KMS-11 (cell line): ENCODE measurements at regions not wholly inside any gene's neighbourhood (a gene's known extent, or its start where the extent isn't known, plus 50 kb on each side); places are given as distances from the start of the nearest gene placed in this dataset.

Experiments used
- H2AFZ ChIP-seq: fragments of 200-600 bp; sonication (generic); 2 replicates; pipeline ENCODE4 v1.6.1; 2016; ENCODE audit warnings: antibody characterized with exemption, mixed run types, low read depth
- H3K27ac ChIP-seq: fragments of 200-600 bp; sonication (generic); 2 replicates; pipeline ENCODE4 v1.6.1; 2016; ENCODE audit warnings: mild to moderate bottlenecking, mixed run types
- H3K27me3 ChIP-seq: fragments of 200-600 bp; sonication (generic); 2 replicates; pipeline ENCODE4 v1.6.1; 2017; ENCODE audit warnings: mild to moderate bottlenecking, low read depth, mixed run types, moderate library complexity; ENCODE audit not compliant: insufficient read depth
- H3K36me3 ChIP-seq: fragments of 200-600 bp; sonication (generic); 2 replicates; pipeline ENCODE4 v1.6.1; 2017; ENCODE audit warnings: mild to moderate bottlenecking, mixed run types; ENCODE audit not compliant: insufficient read depth
- H3K4me1 ChIP-seq: fragments of 200-600 bp; sonication (generic); 2 replicates; pipeline ENCODE4 v1.6.1; 2016; ENCODE audit warnings: mild to moderate bottlenecking, low read depth, mixed run types; ENCODE audit not compliant: poor library complexity, severe bottlenecking
- H3K4me2 ChIP-seq: fragments of 200-600 bp; sonication (generic); 2 replicates; pipeline ENCODE4 v1.7.0; 2016; ENCODE audit warnings: mild to moderate bottlenecking, mixed run types
- H3K4me3 ChIP-seq: fragments of 200-600 bp; sonication (generic); IDR thresholded peaks from 2 replicates; pipeline ENCODE4 v1.6.1; 2017; ENCODE audit warnings: low read depth, low read length, mixed read lengths; ENCODE audit not compliant: insufficient read depth
- H3K79me2 ChIP-seq: fragments of 200-600 bp; sonication (generic); 2 replicates; pipeline ENCODE4 v1.6.1; 2016; ENCODE audit warnings: low read depth, mixed run types; ENCODE audit not compliant: insufficient read depth
- H3K9ac ChIP-seq: fragments of 200-600 bp; sonication (generic); 2 replicates; pipeline ENCODE4 v1.6.1; 2016; ENCODE audit warnings: mild to moderate bottlenecking, mixed run types
- H4K20me1 ChIP-seq: fragments of 200-600 bp; sonication (generic); 2 replicates; pipeline ENCODE4 v1.6.1; 2016; ENCODE audit warnings: mild to moderate bottlenecking, mixed run types; ENCODE audit not compliant: insufficient read depth
- CTCF ChIP-seq: fragments of 200-600 bp; sonication (generic); conservative IDR thresholded peaks from 2 replicates; pipeline ENCODE4 v1.6.1; 2017; ENCODE audit warnings: low read depth, mild to moderate bottlenecking, antibody characterized with exemption, low read length, moderate library complexity, mixed read lengths

- TF ChIP-seq CTCF: no peak
- H3K27me3 ChIP-seq: no peaks in the 10 kb centered on the region
- H3K4me2 ChIP-seq: peak overlapping the region; percentile 89
- H3K9ac ChIP-seq: peak overlapping the region; percentile 32; the same call in 1 of the 2 replicates
- H3K79me2 ChIP-seq: no peaks in the 10 kb centered on the region
- peak overlapping the region; percentile 69 for H2AFZ ChIP-seq
- H3K36me3 ChIP-seq: no peaks in the 10 kb centered on the region
- no peaks in the 10 kb centered on the region for H4K20me1 ChIP-seq
- no peak overlapping the region for H3K4me3 ChIP-seq
- peak overlapping the region; percentile 78 for H3K27ac ChIP-seq
- H3K4me1 ChIP-seq: peaks cover 33% of the 10 kb centered on the region
These were observed 107.3 kb upstream of the ADGRL4 start for GRCh38 chr1:79113836-79114235.

- no peak overlapping the region for H3K27ac ChIP-seq
- H3K4me1 ChIP-seq: peaks cover 33% of the 10 kb centered on the region
- H3K4me3 ChIP-seq: no peak overlapping the region
- TF ChIP-seq CTCF: no peak
- no peak overlapping the region for H3K4me2 ChIP-seq
- no peaks in the 10 kb centered on the region for H4K20me1 ChIP-seq
- H2AFZ ChIP-seq: no peak overlapping the region
- no peaks in the 10 kb centered on the region for H3K79me2 ChIP-seq
- no peaks in the 10 kb centered on the region for H3K36me3 ChIP-seq
- no peak overlapping the region for H3K9ac ChIP-seq
- no peaks in the 10 kb centered on the region for H3K27me3 ChIP-seq
These were observed 104.2 kb upstream of the ADGRL4 start for GRCh38 chr1:79110749-79111148.

DNA sequence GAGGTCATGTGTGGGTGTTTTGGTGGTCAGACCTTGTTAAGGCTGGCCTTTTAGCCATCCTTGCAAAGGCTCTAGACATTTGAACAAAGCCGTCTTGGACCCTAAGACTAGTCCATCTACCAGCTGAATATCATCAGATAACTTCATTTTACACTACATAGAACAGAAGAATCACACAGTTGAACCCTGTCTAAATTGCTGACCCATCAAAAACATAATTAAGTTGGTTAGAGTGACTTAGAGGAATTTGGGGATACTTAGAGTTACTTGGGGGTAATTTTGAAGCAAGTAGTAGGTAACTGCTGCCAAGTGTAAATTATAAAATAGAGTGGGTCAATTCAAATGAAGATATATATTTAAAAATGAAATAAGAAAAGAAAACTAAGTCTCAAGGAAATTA, 102.9 kb upstream of the ADGRL4 start:
- H3K27ac ChIP-seq: no peak overlapping the region
- no peak overlapping the region for H2AFZ ChIP-seq
- H3K4me3 ChIP-seq: no peak overlapping the region
- H3K27me3 ChIP-seq: no peaks in the 10 kb centered on the region
- H3K4me1 ChIP-seq: peaks cover 23% of the 10 kb centered on the region
- H3K36me3 ChIP-seq: no peaks in the 10 kb centered on the region
- no peaks in the 10 kb centered on the region for H4K20me1 ChIP-seq
- no peak overlapping the region for H3K9ac ChIP-seq
- H3K79me2 ChIP-seq: no peaks in the 10 kb centered on the region
- H3K4me2 ChIP-seq: no peak overlapping the region
- no peak for TF ChIP-seq CTCF

DNA sequence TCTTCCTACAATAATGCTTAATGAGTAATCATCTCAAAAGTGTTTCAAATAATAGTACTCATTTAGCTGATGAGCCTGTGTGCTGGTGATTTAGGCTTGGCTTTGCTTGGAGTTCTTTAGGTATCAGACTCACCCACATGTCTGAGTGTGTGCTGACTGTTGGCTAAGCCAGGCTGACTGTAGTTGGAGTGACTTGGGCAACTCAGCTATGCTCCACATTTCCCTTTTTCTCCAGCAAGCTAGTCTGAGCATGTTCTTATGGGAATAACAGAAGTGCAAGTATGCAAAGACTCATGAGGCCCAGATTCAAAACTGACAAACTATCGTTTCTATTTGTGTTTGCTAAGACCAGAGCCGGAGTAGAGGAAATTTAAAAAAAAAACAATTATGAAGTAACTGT, 99.0 kb upstream of the ADGRL4 start:
- H3K79me2 ChIP-seq: no peaks in the 10 kb centered on the region
- peaks cover 22% of the 10 kb centered on the region for H3K4me1 ChIP-seq
- H3K4me2 ChIP-seq: no peak overlapping the region
- no peak overlapping the region for H3K27ac ChIP-seq
- no peak overlapping the region for H2AFZ ChIP-seq
- H3K4me3 ChIP-seq: no peak overlapping the region
- H3K36me3 ChIP-seq: no peaks in the 10 kb centered on the region
- TF ChIP-seq CTCF: no peak
- H3K9ac ChIP-seq: no peak overlapping the region
- H3K27me3 ChIP-seq: no peaks in the 10 kb centered on the region
- no peaks in the 10 kb centered on the region for H4K20me1 ChIP-seq

- no peak for TF ChIP-seq CTCF
- H3K4me2 ChIP-seq: no peak overlapping the region
- no peaks in the 10 kb centered on the region for H3K36me3 ChIP-seq
- H3K79me2 ChIP-seq: no peaks in the 10 kb centered on the region
- no peak overlapping the region for H3K4me3 ChIP-seq
- H2AFZ ChIP-seq: no peak overlapping the region
- peaks cover 29% of the 10 kb centered on the region for H3K4me1 ChIP-seq
- no peaks in the 10 kb centered on the region for H3K27me3 ChIP-seq
- H3K27ac ChIP-seq: no peak overlapping the region
- no peak overlapping the region for H3K9ac ChIP-seq
- H4K20me1 ChIP-seq: no peaks in the 10 kb centered on the region
These were observed 98.1 kb upstream of the ADGRL4 start for GRCh38 chr1:79104617-79105016.
